Natural killer cell (primary cell): ENCODE measurements at regions not wholly inside any gene's neighbourhood (a gene's known extent, or its start where the extent isn't known, plus 50 kb on each side); places are given as distances from the start of the nearest gene placed in this dataset.

Experiments
- ATAC-seq, 3 donors: fragments of 150-1000 bp in 2 of 3; fragments of 200-7000 bp in 1 of 3; cut with Tn5 transposase; 1 replicate in 1 of 3; 2 replicates in 2 of 3; pipeline ENCODE4 v1.10.0; 2021; ENCODE audit warnings: mild to moderate bottlenecking in 2 of 3, moderate library complexity in 2 of 3
- DNase-seq, 2 donors: peaks; one replicate each; pipeline versions ENCODE4 v3.0.0 to v3.0.0-alpha.2; 2013 to 2021; ENCODE audit warnings: mixed read lengths in 1 of 2
- H3K27ac ChIP-seq: one replicate; pipeline ENCODE4 v1.5.1; 2013; ENCODE audit warnings: mild to moderate bottlenecking, low read length
- H3K27me3 ChIP-seq: one replicate; pipeline ENCODE4 v1.6.1; 2013; ENCODE audit warnings: low read length; ENCODE audit not compliant: control insufficient read depth, insufficient read depth
- H3K36me3 ChIP-seq: one replicate; pipeline ENCODE4 v1.6.1; 2013; ENCODE audit warnings: low read length; ENCODE audit not compliant: control insufficient read depth, insufficient read depth
- H3K4me1 ChIP-seq: one replicate; pipeline ENCODE4 v1.6.1; 2013; ENCODE audit warnings: low read length; ENCODE audit not compliant: control insufficient read depth, insufficient read depth
- H3K4me3 ChIP-seq: one replicate; pipeline ENCODE4 v1.5.1; 2013; ENCODE audit warnings: low read length
- H3K9me3 ChIP-seq: one replicate; pipeline ENCODE4 v1.6.1; 2013; ENCODE audit warnings: low read length; ENCODE audit not compliant: control insufficient read depth, insufficient read depth
- H3K27ac Mint-ChIP-seq, 2 donors: one replicate each; pipeline ENCODE4 v1.8.0; 2022; ENCODE audit warnings: mild to moderate bottlenecking in 2 of 2, mixed read lengths in 2 of 2, moderate library complexity in 1 of 2
- H3K27me3 Mint-ChIP-seq, 2 donors: one replicate each; pipeline ENCODE4 v1.8.0; 2022; ENCODE audit warnings: low read depth in 2 of 2, mixed read lengths in 2 of 2
- H3K36me3 Mint-ChIP-seq: one replicate; pipeline ENCODE4 v1.8.0; 2022; ENCODE audit warnings: mixed read lengths
- H3K4me1 Mint-ChIP-seq, 2 donors: one replicate each; pipeline ENCODE4 v1.8.0; 2022; ENCODE audit warnings: mixed read lengths in 2 of 2
- H3K4me3 Mint-ChIP-seq: one replicate; pipeline ENCODE4 v1.8.0; 2022; ENCODE audit warnings: mild to moderate bottlenecking, moderate library complexity, mixed read lengths
- H3K9me3 Mint-ChIP-seq, 2 donors: one replicate each; pipeline ENCODE4 v1.8.0; 2022; ENCODE audit warnings: mixed read lengths in 2 of 2
- WGBS: methylation state at CpG from one replicate; pipeline ENCODE4 v1.1.7; 2013; ENCODE audit warnings: missing lambda C conversion rate; ENCODE audit not compliant: insufficient coverage; 5-methylcytosine and 5-hydroxymethylcytosine counted together
- intact Hi-C: fragments of 100-400 bp; cut with micrococcal nuclease; formaldehyde crosslinking; loops from one replicate; pipeline ENCODE4 v1.14.2; 2022
- TF ChIP-seq, protein P1 (sequence below): fragments of 200-600 bp; IDR thresholded peaks from one replicate; pipeline ENCODE4 v1.8.0; 2022; ENCODE audit warnings: antibody characterized with exemption

DNA sequence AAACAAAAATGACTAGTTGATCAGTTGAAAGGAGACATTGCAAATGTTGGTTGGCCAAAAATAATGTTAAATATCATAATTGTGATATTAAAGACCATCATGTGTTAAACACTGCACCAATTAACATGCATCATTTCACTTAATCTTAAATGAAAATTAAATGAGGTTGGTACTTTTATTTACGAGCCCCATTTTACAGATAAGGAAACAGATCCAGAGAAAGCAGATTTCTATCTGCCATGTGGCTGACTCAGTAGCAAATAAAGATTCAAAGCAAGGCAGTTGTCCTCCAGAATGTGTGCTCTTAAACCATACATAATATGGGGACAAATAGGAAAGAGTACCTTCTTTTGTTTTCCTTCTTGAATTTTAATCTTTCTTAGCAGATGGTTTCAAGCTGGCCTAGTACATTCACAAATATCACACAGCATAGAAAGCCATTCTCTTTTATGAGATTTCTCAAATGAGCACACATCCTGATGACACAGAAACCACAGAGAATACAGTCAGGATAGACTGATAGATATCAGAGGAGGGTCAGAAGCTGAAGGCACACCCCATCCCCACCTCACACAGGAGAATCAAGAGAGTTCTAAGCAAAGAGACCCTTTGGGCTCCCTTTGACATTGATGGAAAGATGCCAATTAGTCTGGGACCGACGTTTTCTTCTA is 647.9 kb upstream of the CAMK1G start:
- WGBS = 83% methylated on average over 3 of the region's 3 CpGs
- DNase-seq (no peak), ATAC-seq (no peak)
- Mint-ChIP-seq H3K4me3 (no peak overlapping the region), H3K27me3 (no peaks in the 10 kb centered on the region), H3K27ac (no peak overlapping the region), H3K4me1 (no peaks in the 10 kb centered on the region), H3K36me3 (no peaks in the 10 kb centered on the region), H3K9me3 (peaks cover 7 to 9% of the 10 kb centered on the region in 2 donors)
- Histone ChIP-seq H3K27me3 (no peaks in the 10 kb centered on the region), H3K36me3 (no peaks in the 10 kb centered on the region), H3K4me1 (no peaks in the 10 kb centered on the region), H3K4me3 (no peak overlapping the region), H3K27ac (no peak overlapping the region), H3K9me3 (no peaks in the 10 kb centered on the region)
- TF ChIP-seq, protein P1, sequence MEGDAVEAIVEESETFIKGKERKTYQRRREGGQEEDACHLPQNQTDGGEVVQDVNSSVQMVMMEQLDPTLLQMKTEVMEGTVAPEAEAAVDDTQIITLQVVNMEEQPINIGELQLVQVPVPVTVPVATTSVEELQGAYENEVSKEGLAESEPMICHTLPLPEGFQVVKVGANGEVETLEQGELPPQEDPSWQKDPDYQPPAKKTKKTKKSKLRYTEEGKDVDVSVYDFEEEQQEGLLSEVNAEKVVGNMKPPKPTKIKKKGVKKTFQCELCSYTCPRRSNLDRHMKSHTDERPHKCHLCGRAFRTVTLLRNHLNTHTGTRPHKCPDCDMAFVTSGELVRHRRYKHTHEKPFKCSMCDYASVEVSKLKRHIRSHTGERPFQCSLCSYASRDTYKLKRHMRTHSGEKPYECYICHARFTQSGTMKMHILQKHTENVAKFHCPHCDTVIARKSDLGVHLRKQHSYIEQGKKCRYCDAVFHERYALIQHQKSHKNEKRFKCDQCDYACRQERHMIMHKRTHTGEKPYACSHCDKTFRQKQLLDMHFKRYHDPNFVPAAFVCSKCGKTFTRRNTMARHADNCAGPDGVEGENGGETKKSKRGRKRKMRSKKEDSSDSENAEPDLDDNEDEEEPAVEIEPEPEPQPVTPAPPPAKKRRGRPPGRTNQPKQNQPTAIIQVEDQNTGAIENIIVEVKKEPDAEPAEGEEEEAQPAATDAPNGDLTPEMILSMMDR = no peak
- intact Hi-C loops = no loop called here

DNA sequence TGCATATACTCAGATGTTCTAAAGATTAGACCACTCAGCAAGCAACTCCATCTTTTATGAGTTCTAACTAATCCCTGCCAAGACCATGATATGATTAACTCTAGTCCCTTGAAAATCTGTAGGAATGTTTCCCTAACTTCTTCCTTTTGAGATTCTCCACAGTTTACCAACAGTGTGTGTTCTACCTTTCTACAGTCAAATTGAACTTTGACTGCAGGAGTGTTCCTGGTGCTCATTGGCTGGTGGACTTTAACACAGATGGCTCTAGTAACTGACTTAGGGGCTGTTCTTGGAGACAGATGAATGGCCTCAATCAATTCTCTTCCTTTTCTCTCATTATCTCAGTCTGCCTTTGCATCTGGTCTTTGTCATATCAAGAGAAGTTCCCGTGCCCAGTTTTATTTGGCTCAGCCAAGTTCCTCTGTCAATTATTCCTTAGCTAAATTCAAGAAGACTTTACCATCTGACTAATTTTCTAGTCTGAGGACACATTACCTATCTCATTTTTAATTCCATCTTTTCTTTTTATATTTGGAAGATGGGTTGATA is 643.9 kb upstream of the CAMK1G start:
- Histone ChIP-seq H3K27ac (no peak overlapping the region), H3K27me3 (no peaks in the 10 kb centered on the region), H3K4me1 (no peaks in the 10 kb centered on the region), H3K4me3 (no peak overlapping the region), H3K9me3 (no peaks in the 10 kb centered on the region), H3K36me3 (no peaks in the 10 kb centered on the region)
- 79% methylated on average over 1 of the region's 1 CpG for WGBS
- Mint-ChIP-seq H3K4me1 (no peaks in the 10 kb centered on the region), H3K27ac (no peak overlapping the region), H3K4me3 (no peak overlapping the region), H3K9me3 (peaks cover 3 to 8% of the 10 kb centered on the region in 2 donors), H3K27me3 (no peaks in the 10 kb centered on the region), H3K36me3 (no peaks in the 10 kb centered on the region)
- intact Hi-C loops = no loop called here
- TF ChIP-seq, protein P1 = no peak
- ATAC-seq = no peak
- DNase-seq = no peak

DNA sequence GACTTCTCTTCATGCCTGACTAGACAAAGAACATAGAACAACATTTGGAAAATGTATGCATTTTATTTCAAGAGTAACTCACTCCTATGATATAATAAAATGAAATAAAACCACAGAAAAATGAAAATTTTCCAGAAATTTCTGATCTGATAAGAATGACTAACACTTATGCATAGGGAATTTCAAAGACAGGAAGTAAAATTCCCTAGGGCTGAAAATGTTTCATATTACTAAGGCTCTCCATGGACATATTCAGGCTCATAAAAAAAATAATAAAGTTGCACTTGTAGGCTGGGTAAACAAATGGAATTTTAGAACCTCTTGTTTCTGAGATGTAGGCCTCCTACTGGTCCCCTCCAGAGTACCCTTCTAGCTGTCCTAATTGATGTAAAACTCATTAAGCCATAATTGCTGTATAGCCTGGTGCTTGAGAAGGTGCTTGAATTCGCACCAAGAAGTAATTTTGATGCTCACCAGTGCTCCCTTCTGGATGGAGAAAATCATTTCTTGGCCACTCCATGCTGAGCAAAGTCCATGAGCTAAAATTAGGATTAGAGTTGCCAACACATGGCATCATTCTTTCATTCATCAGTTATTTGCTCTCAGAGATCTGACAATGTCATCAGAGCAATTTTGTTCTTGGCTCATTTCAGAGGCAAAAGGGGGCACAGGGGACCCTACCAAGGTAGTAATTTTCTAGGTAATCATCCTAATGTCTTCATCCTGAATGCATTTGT is 641.0 kb upstream of the CAMK1G start:
- Mint-ChIP-seq H3K27me3 (peaks cover 0 to 8% of the 10 kb centered on the region in 2 donors), H3K4me3 (no peak overlapping the region), H3K27ac (no peak overlapping the region), H3K36me3 (no peaks in the 10 kb centered on the region), H3K4me1 (no peaks in the 10 kb centered on the region), H3K9me3 (peaks cover 6 to 9% of the 10 kb centered on the region in 2 donors)
- Histone ChIP-seq H3K27me3 (no peaks in the 10 kb centered on the region), H3K9me3 (no peaks in the 10 kb centered on the region), H3K27ac (no peak overlapping the region), H3K4me3 (no peak overlapping the region), H3K4me1 (no peaks in the 10 kb centered on the region), H3K36me3 (no peaks in the 10 kb centered on the region)
- ATAC-seq (no peak), DNase-seq (no peak)
- TF ChIP-seq, protein P1 = no peak
- 71% methylated on average over 1 of the region's 1 CpG for WGBS
- intact Hi-C loops = no loop called here
